Right ventricle myocardium inferior (tissue), 1 donor: ENCODE measurements at regions not wholly inside any gene's neighbourhood (a gene's known extent, or its start where the extent isn't known, plus 50 kb on each side); places are given as distances from the start of the nearest gene placed in this dataset.

Source experiments
- ATAC-seq: fragments of 200-7000 bp; cut with Tn5 transposase; one replicate; pipeline ENCODE4 v1.9.1; 2020; ENCODE audit warnings: mild to moderate bottlenecking, moderate library complexity
- DNase-seq: peaks from one replicate; pipeline ENCODE4 v3.0.0; 2021; ENCODE audit errors: missing footprints
- intact Hi-C: fragments of 100-400 bp; cut with DNase I; formaldehyde crosslinking; loops from one replicate; pipeline ENCODE4 v1.11.0; 2022
- donor health status: DM: no; HTN: yes; CAD: no; lungs with severe emphysema.

GRCh38 chr3:42014458-42014920 is 52.6 kb upstream of the ULK4 start:
- DNase-seq, result no peak
- no peak for ATAC-seq
- intact Hi-C loops, result loop anchor here (2.0 to 10.0 kb wide), 2 partner anchors 22 to 170 kb away; no protein-coding TSS in a partner anchor

- peak; percentile 35 for ATAC-seq
- peak; percentile 85 for DNase-seq
- intact Hi-C loops, result loop anchor here (1.0 to 10.0 kb wide), 4 partner anchors 23 to 171 kb away; partner anchors contain the start of gene ULK4
Measured at GRCh38 chr3:42013691-42014457, 52.0 kb upstream of the ULK4 start.

DNA sequence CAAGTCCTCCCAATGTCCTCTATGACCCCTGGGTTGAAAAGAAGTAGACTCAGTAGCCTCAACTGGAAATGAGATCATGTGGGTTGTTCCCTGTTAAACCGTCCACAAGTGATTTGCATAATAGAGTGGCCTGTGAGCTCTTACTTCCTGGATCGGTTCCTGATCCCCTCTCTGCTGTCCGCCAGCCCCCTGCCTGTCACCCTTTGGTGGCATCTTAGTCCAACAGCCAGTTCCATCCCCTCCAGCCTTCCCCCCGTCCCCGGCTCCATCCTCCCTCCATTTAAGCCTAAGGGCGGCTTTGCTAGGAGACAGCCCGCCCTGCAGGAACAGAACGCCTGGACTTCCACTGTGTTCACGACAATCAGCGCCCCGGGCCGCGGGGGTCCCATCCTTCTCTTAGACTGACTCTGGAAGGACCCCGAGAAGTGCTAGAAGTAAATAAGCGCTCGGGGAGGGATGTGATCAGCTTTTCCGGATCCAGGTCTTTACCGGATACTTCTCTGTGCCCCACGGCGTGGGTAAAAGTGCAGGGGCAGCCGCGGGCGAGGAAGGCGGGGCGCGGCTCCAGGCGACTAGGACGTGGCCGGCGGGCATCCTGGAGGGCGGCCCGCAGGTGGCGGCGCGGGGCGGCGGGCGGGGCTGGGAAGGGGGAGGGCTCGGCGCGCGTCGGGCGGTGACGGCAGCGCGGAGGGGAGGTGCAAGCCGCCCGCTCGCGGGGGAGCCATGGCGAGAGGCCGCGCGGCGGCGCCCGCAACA is 51.2 kb upstream of the ULK4 start:
- peak; percentile 91 for DNase-seq
- intact Hi-C loops, result loop anchor here (1.0 to 10.0 kb wide), 3 partner anchors 51 to 172 kb away; partner anchors contain the start of gene ULK4
- peak; percentile 83 for ATAC-seq

DNA sequence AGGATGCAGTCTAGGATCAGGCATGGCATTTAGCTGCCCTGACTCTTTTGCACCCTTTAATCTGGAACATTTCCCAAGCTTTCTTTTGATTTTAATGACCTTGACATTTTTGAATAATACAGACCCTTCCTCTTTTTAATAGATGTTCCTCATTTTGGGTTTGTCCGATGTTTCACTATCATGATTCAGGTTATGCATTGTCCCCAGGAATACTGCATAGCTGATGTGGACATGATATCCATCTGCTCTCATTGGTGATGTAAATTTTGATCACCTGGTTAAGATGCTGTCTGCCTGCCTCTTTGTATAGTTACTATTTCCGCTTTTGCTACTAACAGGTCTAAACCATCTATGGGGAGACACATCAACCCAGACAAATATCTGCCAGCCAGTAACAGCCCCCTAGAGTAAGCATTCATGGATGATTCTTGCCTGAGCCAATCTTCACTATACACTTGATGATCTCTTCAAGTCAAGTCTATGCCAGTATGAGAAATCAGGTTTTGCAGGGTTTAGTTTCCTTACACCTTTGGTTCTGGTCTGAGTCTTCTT is 50.6 kb upstream of the ULK4 start:
- DNase-seq, result no peak
- intact Hi-C loops, result loop anchor here (10.0 kb wide), 1 partner anchor 172 kb away; no protein-coding TSS in a partner anchor
- no peak for ATAC-seq
